B cell (primary cell): ENCODE measurements at regions not wholly inside any gene's neighbourhood (a gene's known extent, or its start where the extent isn't known, plus 50 kb on each side); places are given as distances from the start of the nearest gene placed in this dataset.
"Not testable (repeated sequence)": the region's sequence is repeated elsewhere in the genome, so short reads cannot be mapped to it uniquely, and the experiment has no call there.

Experiments
- ATAC-seq: fragments of 200-7000 bp; cut with Tn5 transposase; one replicate; pipeline ENCODE4 v1.10.0; 2021; ENCODE audit warnings: low read depth, mild to moderate bottlenecking, moderate number of reproducible peaks, moderate library complexity
- CTCF ChIA-PET: fragments of 350-600 bp; sonication (Branson Sonifier 250); formaldehyde crosslinking; loops from one replicate; lab custom pipeline; 2021; ENCODE audit warnings: antibody characterized with exemption, inconsistent platforms; lab: Charles Lee
- POLR2A ChIA-PET: fragments of 350-600 bp; sonication (Branson Sonifier 250); formaldehyde crosslinking; loops from one replicate; lab custom pipeline; 2021; ENCODE audit warnings: antibody characterized with exemption; lab: Charles Lee
- DNase-seq: peaks from one replicate; pipeline ENCODE4 v3.0.0; 2013
- H2AFZ ChIP-seq: 2 replicates; pipeline ENCODE4 v1.6.1; 2012; ENCODE audit warnings: mild to moderate bottlenecking, low read depth, low read length; ENCODE audit not compliant: insufficient read depth, poor library complexity, severe bottlenecking
- H3K27ac ChIP-seq, 2 donors: 1 replicate in 1 of 2; 2 replicates in 1 of 2; pipeline ENCODE4 v1.5.1; 2012 to 2013; ENCODE audit warnings: low read length in 2 of 2, mild to moderate bottlenecking in 2 of 2, moderate library complexity in 1 of 2
- H3K27me3 ChIP-seq, 4 experiments: fragments of 200-600 bp in 1 of 4; sonication (generic) in 1 of 4; replicated peaks in 1 of 4; 1 replicate in 2 of 4; 2 replicates in 2 of 4; pipeline versions ENCODE4 v1.6.1 to v1.7.0; 2013 to 2016; ENCODE audit warnings: low read length in 3 of 4, mild to moderate bottlenecking in 2 of 4, mixed read lengths in 1 of 4, moderate library complexity in 1 of 4; ENCODE audit not compliant: insufficient read depth in 4 of 4, control insufficient read depth in 3 of 4; ENCODE audit errors: control extremely low read depth in 1 of 4
- H3K36me3 ChIP-seq, 2 experiments: replicated peaks in 1 of 2; 1 replicate in 1 of 2; 2 replicates in 1 of 2; pipeline versions ENCODE4 v1.6.1 to v1.7.1; 2013; ENCODE audit warnings: low read length in 1 of 2; ENCODE audit not compliant: insufficient read depth in 2 of 2, control insufficient read depth in 1 of 2; ENCODE audit errors: control extremely low read depth in 1 of 2, extremely low read depth in 1 of 2
- H3K4me1 ChIP-seq, 2 donors: fragments of 200-600 bp in 1 of 2; sonication (generic) in 1 of 2; 1 replicate in 1 of 2; 2 replicates in 1 of 2; pipeline versions ENCODE4 v1.5.1 to v1.6.1; 2013 to 2017; ENCODE audit warnings: low read length in 2 of 2; ENCODE audit not compliant: control insufficient read depth in 2 of 2, insufficient read depth in 2 of 2
- H3K4me2 ChIP-seq: replicated peaks from 2 replicates; pipeline ENCODE3; 2012; ENCODE audit warnings: mild to moderate bottlenecking, low read depth, low read length; ENCODE audit not compliant: poor library complexity, severe bottlenecking
- H3K4me3 ChIP-seq, 5 experiments: fragments of 200-600 bp in 1 of 5; sonication (generic) in 1 of 5; 1 replicate in 3 of 5; 2 replicates in 2 of 5; pipeline versions ENCODE4 v1.5.1 to v1.7.0; 2011 to 2016; ENCODE audit warnings: low read length in 4 of 5, mild to moderate bottlenecking in 4 of 5, low read depth in 2 of 5, control low read depth in 1 of 5, moderate library complexity in 1 of 5; ENCODE audit not compliant: insufficient read depth in 1 of 5; ENCODE audit errors: control extremely low read depth in 1 of 5, extremely low read depth in 1 of 5
- H3K79me2 ChIP-seq: fragments of 200-600 bp; sonication (generic); one replicate; pipeline ENCODE4 v1.6.0; 2016; ENCODE audit warnings: low read length; ENCODE audit not compliant: control insufficient read depth, insufficient read depth
- H3K9ac ChIP-seq: fragments of 200-600 bp; sonication (generic); 2 replicates; pipeline ENCODE4 v1.6.1; 2017; ENCODE audit warnings: mild to moderate bottlenecking, low read length, moderate library complexity
- H3K9me3 ChIP-seq, 3 donors: one replicate each; pipeline versions ENCODE4 v1.6.1 to v1.7.1; 2013; ENCODE audit warnings: low read length in 2 of 3; ENCODE audit not compliant: control insufficient read depth in 2 of 3, insufficient read depth in 1 of 3; ENCODE audit errors: control extremely low read depth in 1 of 3
- H4K20me1 ChIP-seq: 2 replicates; pipeline ENCODE4 v1.6.0; 2012; ENCODE audit warnings: mild to moderate bottlenecking, low read length; ENCODE audit not compliant: insufficient read depth, control insufficient read depth, poor library complexity, severe bottlenecking
- H3K27ac Mint-ChIP-seq: one replicate; pipeline ENCODE4 v1.8.0; 2021; ENCODE audit warnings: mixed read lengths
- H3K27me3 Mint-ChIP-seq: one replicate; pipeline ENCODE4 v1.8.0; 2021; ENCODE audit warnings: mixed read lengths
- H3K4me1 Mint-ChIP-seq: one replicate; pipeline ENCODE4 v1.8.0; 2021; ENCODE audit warnings: mixed read lengths
- H3K4me3 Mint-ChIP-seq: one replicate; pipeline ENCODE4 v1.8.0; 2021; ENCODE audit warnings: mixed read lengths
- H3K9me3 Mint-ChIP-seq: one replicate; pipeline ENCODE4 v1.8.0; 2022; ENCODE audit warnings: mixed read lengths; ENCODE audit not compliant: insufficient read depth
- EZH2 ChIP-seq: IDR thresholded peaks from 2 replicates; pipeline ENCODE4 v1.6.1; 2012; ENCODE audit warnings: borderline replicate concordance, low read depth, mild to moderate bottlenecking, moderate library complexity, low read length; ENCODE audit not compliant: insufficient read depth, poor library complexity, severe bottlenecking
- WGBS: methylation state at CpG from one replicate; pipeline ENCODE4 v1.1.5; 2013; ENCODE audit warnings: missing lambda C conversion rate; ENCODE audit not compliant: insufficient coverage; 5-methylcytosine and 5-hydroxymethylcytosine counted together
- intact Hi-C: fragments of 100-400 bp; cut with micrococcal nuclease; formaldehyde crosslinking; loops from one replicate; pipeline ENCODE4 v1.10.0; 2022
- TF ChIP-seq, protein P1 (sequence below): fragments of 200-600 bp; IDR thresholded peaks from one replicate; pipeline ENCODE4 v1.8.0; 2022; ENCODE audit warnings: antibody characterized with exemption, mild to moderate bottlenecking

DNA sequence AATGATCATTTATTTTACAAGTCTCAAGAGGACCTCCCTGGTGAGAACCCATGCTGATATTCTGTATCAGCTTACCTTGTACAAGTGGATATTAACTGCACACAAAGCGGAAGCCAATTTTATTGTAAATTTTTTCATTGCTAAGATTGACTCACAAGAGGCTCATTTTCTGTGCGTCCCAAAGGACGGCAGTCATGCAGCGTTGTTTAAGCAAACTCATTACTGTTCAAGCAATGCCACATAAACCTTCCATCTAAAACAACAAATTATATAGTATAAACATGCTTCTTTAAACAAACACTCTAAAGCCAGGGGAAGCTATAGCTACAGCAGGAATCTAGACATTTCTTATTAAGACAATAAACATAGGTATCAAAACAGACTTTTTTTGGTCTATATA is 575.3 kb downstream of the FRK start:
- 93% methylated on average over 3 of the region's 4 CpGs for WGBS
- peaks cover 7% of the 10 kb centered on the region for H3K9me3 Mint-ChIP-seq

DNA sequence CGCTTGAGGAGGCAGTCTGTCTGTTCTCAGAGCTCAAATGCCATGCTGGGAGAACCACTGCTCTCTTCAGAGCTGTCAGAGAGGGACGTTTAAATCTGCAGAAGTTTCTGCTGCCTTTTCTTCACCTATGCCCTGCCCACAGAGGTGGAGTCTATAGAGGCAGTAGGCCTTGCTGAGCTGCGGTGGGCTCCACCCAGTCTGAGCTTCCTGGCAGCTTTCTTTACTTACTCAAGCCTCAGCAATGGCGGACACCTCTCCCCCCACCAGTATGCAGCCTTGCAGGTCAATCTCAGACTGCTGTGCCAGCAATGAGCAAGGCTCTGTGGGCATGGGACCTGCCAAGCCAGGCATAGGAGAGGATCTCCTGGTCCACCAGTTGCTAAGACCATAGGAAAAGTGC is 580.1 kb downstream of the FRK start:
- H3K4me1 Mint-ChIP-seq, ATAC-seq, H3K4me2 ChIP-seq, H3K4me3 ChIP-seq, H3K27me3 ChIP-seq, H3K9me3 Mint-ChIP-seq, H3K79me2 ChIP-seq, H3K27ac ChIP-seq, H3K4me1 ChIP-seq, H3K9ac ChIP-seq, intact Hi-C loops, H3K9me3 ChIP-seq, H3K27me3 Mint-ChIP-seq, H3K36me3 ChIP-seq, POLR2A ChIA-PET, DNase-seq, H3K4me3 Mint-ChIP-seq, H3K27ac Mint-ChIP-seq, H2AFZ ChIP-seq, H4K20me1 ChIP-seq, CTCF ChIA-PET: not testable (repeated sequence)
- WGBS = 85% methylated on average over 4 of the region's 4 CpGs

More for the DNA sequence above, 575.3 kb downstream of the FRK start:
- no peak overlapping the region for H3K4me3 ChIP-seq
- no peak overlapping the region for H3K9ac ChIP-seq
- no peak overlapping the region for H3K27ac ChIP-seq
- H3K4me1 ChIP-seq = no peaks in the 10 kb centered on the region
- H3K27me3 ChIP-seq = no peaks in the 10 kb centered on the region
- intact Hi-C loops = no loop called here
- H4K20me1 ChIP-seq = no peaks in the 10 kb centered on the region
- H3K9me3 ChIP-seq = peaks cover 0 to 5% (median 0%) of the 10 kb centered on the region in 3 donors
- Mint-ChIP-seq H3K27me3 (no peaks in the 10 kb centered on the region), H3K27ac (no peak overlapping the region), H3K4me1 (no peaks in the 10 kb centered on the region), H3K4me3 (no peak overlapping the region)
- no peak overlapping the region for H3K4me2 ChIP-seq
- POLR2A ChIA-PET = no interaction called here
- DNase-seq (no peak), ATAC-seq (no peak)
- H2AFZ ChIP-seq = no peak overlapping the region
- CTCF ChIA-PET = no interaction called here
- TF ChIP-seq, protein P1, sequence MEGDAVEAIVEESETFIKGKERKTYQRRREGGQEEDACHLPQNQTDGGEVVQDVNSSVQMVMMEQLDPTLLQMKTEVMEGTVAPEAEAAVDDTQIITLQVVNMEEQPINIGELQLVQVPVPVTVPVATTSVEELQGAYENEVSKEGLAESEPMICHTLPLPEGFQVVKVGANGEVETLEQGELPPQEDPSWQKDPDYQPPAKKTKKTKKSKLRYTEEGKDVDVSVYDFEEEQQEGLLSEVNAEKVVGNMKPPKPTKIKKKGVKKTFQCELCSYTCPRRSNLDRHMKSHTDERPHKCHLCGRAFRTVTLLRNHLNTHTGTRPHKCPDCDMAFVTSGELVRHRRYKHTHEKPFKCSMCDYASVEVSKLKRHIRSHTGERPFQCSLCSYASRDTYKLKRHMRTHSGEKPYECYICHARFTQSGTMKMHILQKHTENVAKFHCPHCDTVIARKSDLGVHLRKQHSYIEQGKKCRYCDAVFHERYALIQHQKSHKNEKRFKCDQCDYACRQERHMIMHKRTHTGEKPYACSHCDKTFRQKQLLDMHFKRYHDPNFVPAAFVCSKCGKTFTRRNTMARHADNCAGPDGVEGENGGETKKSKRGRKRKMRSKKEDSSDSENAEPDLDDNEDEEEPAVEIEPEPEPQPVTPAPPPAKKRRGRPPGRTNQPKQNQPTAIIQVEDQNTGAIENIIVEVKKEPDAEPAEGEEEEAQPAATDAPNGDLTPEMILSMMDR = no peak
- no peak for TF ChIP-seq EZH2
- no peaks in the 10 kb centered on the region for H3K36me3 ChIP-seq
- H3K79me2 ChIP-seq = no peaks in the 10 kb centered on the region
